HG03565 (cell line): ENCODE measurements at regions not wholly inside any gene's neighbourhood (a gene's known extent, or its start where the extent isn't known, plus 50 kb on each side); places are given as distances from the start of the nearest gene placed in this dataset.

ENCODE experiments used
- ATAC-seq: cut with Tn5 transposase; IDR thresholded peaks from one replicate; pipeline ENCODE4 v1.9.1; 2021; ENCODE audit warnings: mild to moderate bottlenecking, moderate library complexity; ENCODE audit not compliant: unreplicated experiment

GRCh38 chr13:70923863-70924752 lies 815.9 kb upstream of the KLHL1 start:
- ATAC-seq: no peak

GRCh38 chr13:70911286-70911685 lies 803.0 kb upstream of the KLHL1 start:
- ATAC-seq: no peak

- ATAC-seq: no peak
These were observed 800.5 kb upstream of the KLHL1 start for GRCh38 chr13:70908795-70909194.

- no peak for ATAC-seq
These were observed 796.8 kb upstream of the KLHL1 start for GRCh38 chr13:70905035-70905434.

- no peak for ATAC-seq
These were observed 787.9 kb upstream of the KLHL1 start for GRCh38 chr13:70896136-70896535.

- ATAC-seq: no peak
These were observed 787.3 kb upstream of the KLHL1 start for GRCh38 chr13:70895599-70895998.

GRCh38 chr13:70894258-70894657 lies 786.0 kb upstream of the KLHL1 start:
- ATAC-seq: no peak

- ATAC-seq: peak; percentile 72
These were observed 785.6 kb upstream of the KLHL1 start for GRCh38 chr13:70893832-70894231.

- ATAC-seq: no peak
These were observed 782.0 kb upstream of the KLHL1 start for GRCh38 chr13:70890289-70890688.

GRCh38 chr13:70889163-70889562 lies 780.9 kb upstream of the KLHL1 start:
- ATAC-seq: no peak

GRCh38 chr13:70884196-70884595 lies 775.9 kb upstream of the KLHL1 start:
- ATAC-seq: no peak

- no peak for ATAC-seq
These were observed 766.4 kb upstream of the KLHL1 start for GRCh38 chr13:70874636-70875035.

GRCh38 chr13:70864731-70865130 lies 756.5 kb upstream of the KLHL1 start:
- ATAC-seq: no peak

GRCh38 chr13:70856711-70857110 lies 748.5 kb upstream of the KLHL1 start:
- ATAC-seq: no peak

GRCh38 chr13:70856025-70856424 lies 747.8 kb upstream of the KLHL1 start:
- ATAC-seq: no peak

GRCh38 chr13:70849222-70849621 lies 741.0 kb upstream of the KLHL1 start:
- no peak for ATAC-seq

GRCh38 chr13:70844391-70845108 lies 736.3 kb upstream of the KLHL1 start:
- ATAC-seq: no peak

GRCh38 chr13:70842062-70842644 lies 733.9 kb upstream of the KLHL1 start:
- ATAC-seq: no peak

GRCh38 chr13:70841240-70842061 lies 733.2 kb upstream of the KLHL1 start:
- ATAC-seq: no peak

- ATAC-seq: no peak
These were observed 727.1 kb upstream of the KLHL1 start for GRCh38 chr13:70835371-70835770.

- ATAC-seq: peak; percentile 58
These were observed 721.5 kb upstream of the KLHL1 start for GRCh38 chr13:70829748-70830147.
